Stromal cell of bone marrow (primary cell): ENCODE measurements at regions not wholly inside any gene's neighbourhood (a gene's known extent, or its start where the extent isn't known, plus 50 kb on each side); places are given as distances from the start of the nearest gene placed in this dataset.
"Not testable (repeated sequence)": the region's sequence is repeated elsewhere in the genome, so short reads cannot be mapped to it uniquely, and the experiment has no call there.

ENCODE experiments used
- DNase-seq: peaks from one replicate; pipeline ENCODE4 v3.0.0-alpha.2; 2012; ENCODE audit warnings: low read depth

DNA sequence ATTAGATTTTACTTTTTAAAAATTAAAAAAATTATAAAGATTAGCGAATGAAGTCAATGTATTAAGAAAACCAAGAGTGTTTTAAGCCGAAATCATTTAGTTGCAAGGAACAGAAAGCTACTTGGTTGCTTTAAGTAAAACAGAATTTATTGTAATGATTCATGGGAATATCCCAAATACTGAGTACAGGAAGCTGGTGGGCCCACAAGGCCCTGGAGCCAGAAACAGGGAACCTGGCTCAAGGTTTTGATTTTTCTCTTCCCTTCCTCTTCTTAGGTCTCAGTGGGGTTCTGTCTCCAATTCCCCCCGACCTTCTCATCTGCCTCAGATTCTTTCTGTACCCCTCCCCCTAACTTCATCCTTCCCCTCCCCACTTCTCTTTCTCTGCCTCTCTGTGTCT lies 229.0 kb downstream of the TLE3 start:
- no peak for DNase-seq

DNA sequence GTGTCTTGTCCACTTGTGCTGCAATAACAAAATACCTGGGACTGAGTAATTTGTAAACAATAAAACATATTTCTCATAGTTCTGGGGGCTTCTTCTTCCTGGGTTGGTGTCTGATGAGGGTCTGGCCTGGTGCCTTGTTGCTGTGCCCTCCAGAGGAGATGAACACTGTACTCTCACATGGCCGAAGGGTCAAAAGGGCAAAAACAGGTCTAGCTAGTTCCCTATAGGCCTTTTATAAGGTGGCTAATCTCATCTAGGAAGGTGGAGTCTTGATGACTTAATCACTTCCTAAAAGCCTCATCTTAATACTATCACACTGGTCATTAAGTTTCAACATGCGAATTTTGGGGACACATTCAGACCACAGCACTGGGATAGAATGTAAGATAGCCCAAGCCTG lies 228.4 kb downstream of the TLE3 start:
- no peak for DNase-seq

DNA sequence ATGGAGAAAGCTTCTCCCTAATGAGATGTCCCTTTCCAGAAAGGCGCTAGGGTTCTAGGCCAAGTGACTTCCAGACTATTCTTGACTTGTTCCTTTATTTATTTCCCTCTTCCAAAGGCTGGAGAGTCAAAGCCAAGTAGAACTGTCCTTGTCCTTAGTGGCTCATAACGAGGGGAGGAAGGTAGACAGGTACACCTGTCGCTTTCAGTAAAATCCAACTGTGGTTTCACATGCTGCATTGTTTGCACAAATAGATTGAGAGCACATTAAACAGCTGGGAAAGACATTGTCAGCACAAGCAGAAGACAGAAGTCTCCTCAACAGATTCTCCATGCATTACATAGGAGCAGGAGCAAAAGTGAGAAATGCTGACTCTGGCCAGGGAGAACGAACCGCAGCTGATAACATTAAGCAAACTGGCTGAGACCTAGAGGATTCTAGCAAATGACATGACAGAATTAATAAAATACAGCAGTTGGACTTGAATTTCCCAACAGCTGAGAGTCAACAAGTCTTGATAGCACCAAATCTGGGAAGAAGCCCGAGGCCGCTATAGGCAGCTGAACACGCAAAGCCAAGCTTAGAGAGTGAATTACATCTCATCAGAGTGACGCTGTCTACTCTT lies 227.7 kb downstream of the TLE3 start:
- DNase-seq: no peak

DNA sequence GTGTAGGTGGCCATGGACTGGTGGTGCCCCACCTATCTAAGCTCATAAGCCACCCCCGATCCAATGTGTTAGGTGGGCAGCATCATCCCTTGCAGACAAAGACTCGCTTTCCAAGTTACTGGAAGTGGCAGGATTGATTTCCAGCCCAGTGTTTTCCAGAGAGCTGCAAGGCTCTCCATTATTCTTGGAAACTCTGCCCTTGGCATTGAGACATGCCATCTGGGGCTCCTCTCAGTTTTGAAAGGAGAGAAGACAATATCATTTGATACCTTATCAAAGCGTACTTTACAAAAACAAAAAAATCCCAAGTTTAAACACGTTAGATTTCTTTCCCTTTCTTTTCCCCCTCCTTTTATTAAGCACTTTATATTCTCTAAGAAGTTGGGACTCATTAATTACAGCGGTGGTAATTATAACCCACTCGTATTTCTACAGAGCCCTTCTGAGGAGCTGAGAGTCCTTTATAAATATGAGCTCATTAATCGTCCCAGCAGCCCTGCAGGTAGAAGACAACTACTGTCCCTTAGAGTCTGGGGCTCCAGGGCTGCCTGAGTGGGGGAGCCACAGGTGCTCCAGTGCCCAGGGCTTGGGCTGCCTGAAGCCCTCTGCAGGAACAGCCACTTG lies 226.1 kb downstream of the TLE3 start:
- DNase-seq: no peak

DNA sequence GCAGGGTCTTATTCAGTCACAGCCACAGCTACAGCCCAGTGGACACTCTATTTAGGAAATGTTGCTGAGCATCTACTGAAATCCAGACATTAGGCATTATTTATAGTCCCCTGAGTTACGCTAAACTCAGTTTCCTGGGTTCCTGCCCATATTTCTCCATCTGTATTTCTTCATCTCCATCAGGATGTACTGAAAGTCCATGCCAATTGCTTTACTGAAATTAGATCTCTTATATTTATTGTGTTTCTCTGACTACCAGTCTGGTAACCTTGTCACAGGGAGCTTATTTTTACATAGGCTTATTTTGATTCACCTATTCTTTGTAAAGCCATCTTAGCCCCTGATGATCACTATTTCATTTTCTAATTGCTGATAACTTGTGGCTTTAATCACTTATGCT lies 223.9 kb downstream of the TLE3 start:
- no peak for DNase-seq

DNA sequence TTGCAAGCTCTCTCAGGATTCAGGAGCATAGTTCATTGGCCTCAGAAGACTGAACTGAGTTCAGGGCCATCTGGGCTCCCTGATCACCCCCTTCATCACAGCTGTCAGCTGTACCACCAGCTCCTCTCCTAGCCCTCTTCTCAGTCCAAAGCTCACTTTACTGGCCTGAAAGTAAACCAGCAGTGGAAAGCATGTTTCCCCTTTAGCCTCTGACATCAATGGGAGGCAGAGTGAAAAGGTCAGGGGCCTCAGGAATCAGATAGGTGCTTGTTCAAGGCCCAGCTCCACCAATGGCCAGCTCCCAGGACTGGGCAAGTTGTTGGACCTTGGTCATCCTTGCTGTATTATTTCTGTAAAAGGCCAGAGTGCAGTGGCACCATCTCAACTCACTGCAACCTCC lies 223.4 kb downstream of the TLE3 start:
- no peak for DNase-seq

DNA sequence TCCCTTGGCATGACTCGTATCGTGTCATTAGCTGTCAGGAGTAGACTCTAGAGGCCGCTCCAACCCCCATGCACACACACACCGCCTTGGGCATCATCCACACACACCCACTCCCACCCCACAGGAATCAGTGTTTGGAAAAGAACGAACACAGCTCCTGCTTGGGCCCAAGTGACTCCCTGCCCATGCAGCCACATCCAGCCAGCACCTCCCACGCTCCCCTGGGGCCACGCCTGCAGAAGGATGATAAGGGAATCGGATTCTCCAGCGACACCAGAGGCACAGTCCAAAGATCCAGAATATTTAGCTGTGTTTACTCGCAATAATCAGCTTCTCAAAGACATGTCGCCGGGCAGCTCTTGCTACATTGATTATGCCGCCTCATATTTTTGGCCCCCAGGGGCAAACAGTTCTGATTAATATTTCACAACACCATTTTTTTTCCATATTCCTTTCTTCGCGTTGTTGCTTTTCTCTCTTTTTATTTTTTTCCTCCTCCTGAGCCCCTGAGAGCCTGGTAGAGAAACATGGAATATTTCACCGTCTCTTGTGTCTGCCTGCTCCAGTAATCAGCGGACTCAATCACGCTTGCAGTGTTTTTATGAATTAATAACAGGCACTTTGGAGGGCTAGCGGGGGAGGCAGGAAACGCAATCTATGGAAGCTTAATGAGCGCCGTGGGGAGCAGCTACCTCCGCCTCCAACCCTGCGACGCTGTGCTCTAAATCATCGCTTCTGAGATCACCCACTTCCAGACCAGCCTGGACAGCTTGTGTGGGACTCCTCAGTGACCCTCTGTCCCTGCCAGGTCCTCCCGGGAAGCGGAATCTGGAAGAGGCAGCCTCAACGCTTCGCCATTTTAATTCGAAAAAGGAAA lies 221.4 kb downstream of the TLE3 start:
- no peak for DNase-seq

DNA sequence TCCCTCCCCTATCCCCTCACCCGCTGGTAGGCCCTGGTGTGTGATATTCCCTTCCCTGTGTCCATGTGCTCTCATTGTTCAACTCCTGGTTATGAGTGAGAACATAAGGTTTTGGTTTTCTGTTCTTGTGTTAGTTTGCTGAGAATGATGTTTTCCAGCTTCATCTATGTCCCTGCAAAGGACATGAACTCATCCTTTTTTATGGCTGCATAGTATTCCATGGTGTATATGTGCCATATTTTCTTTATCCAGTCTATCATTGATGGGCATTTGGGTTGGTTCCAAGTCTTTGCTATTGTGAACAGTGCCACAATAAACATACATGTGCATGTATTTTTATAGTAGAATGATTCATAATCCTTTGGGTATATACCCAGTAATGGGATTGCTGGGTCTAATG lies 217.8 kb downstream of the TLE3 start:
- DNase-seq: not testable (repeated sequence)

DNA sequence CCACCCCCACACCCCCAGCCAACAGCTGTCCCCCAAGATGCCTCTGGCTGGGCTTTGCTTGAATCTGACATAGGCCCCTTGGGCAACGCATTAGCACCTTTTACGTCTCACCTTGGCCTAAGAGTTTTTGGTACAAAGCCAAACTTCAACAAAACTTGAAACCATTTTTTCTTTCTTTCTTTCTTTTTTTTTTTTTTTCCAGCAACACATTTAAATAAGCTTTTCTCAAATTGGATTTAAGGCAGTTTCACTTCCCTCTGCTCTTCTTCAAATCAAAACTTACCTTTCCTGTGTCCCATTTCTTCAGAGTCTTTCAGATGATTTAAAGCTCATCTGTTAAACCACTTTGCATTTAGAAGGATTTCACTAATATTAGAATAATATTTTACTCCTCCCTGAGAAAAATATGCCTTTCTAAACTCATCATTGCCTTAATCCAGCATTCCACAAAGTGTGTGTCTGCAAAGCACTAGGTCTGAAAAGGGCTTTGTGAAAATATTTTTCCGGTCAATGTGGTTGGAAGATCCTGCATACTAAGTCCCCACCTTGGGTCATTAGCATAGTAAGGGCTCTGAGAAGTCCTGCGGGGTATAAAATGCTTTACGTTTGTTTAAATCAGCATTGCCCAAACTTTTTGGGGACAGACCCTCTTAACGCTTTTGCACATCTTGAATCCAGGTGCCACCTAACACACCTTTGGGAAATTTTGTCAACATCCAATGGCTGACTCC lies 217.0 kb downstream of the TLE3 start:
- no peak for DNase-seq

DNA sequence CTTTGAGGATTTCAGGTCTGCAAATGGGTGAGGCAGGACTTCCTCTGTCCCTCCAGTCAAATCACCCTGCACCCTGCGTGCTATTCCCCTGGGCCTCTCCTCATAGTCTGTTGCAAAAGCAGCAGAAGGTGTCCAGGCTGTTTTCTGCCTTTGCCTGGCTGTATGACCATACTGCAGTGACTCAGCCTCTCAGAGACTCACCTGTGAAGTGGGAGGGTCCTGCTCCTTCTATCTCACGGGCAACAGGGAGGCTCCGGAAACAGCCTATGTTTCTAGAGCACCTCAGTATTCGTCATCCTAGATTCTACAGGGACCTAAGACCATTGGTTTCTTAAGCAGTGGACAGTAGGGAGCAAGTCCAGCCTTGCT lies 216.4 kb downstream of the TLE3 start:
- no peak for DNase-seq

DNA sequence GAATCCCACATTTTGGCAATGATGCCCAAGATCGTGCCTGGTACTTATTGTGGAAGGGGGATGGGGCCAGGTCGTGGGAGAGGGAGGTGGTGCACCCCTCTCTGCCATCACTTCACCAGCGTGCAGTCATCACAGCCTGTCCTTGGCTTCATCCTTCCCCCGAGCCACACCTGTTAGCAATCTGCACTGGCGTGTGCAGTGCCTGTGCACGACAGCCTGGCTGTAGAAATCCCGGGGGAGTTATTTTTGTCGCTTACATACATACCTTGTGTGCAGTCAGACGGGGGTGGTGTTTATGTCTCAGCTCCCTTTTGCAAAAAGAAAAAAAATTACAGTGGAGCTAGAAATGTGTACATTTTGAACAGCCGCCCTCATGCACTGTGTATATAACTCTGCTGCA lies 216.0 kb downstream of the TLE3 start:
- DNase-seq: no peak

DNA sequence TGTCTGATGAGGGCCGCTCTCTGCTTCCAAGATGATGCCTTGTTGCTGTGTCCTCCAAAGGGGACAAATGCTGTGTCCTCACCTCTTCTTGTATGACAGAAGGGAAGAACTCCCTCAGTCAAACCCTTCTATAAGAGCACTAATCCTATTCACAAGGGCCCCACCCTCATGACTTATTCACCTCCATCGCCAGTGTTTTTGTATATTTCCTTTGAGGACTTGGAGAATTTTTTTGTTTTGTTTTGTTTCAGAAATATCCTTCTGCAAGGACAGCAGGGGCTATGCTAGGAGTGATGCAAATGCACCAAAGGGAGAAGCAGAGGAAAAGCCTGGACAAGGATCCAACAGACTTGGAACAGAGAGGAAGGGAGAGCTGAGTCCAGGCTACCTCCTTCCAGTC lies 214.4 kb downstream of the TLE3 start:
- no peak for DNase-seq

DNA sequence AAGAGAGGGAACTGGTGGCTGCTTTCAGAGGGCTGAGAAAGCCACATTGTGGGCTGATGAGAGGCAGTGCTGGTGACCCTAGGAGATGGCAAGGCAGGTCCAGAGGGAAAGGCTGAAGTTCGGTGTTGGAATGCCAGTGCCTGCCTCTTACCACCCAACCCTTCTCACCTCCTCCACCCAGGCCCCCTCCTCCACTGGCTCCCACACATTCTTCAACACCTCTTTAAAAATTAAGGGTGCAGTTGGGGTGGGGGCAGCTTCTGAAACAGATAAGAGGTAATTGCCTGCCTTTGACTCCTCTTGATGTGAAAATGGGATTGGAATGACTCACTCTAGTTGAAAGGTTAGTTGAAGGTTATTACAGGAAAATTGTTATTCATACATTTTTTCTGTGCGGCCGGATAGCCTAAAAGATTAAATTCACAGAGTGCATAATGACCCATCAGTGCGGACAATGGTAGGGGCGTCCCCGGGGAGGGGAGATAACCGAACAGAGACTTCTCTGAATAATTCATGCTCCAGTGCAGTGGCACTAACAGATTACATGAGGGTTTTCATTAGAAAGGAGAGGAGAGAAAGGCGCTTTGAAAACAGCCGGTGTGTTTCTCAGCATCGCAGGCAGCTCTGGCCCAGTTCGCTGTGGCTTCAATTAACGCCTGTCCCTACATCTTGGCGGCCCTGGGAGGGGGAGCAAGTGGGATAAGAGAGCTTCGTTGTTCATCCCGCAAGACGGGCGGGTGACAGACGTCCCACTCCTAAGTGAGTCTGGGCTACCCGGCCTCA lies 212.4 kb downstream of the TLE3 start:
- no peak for DNase-seq

DNA sequence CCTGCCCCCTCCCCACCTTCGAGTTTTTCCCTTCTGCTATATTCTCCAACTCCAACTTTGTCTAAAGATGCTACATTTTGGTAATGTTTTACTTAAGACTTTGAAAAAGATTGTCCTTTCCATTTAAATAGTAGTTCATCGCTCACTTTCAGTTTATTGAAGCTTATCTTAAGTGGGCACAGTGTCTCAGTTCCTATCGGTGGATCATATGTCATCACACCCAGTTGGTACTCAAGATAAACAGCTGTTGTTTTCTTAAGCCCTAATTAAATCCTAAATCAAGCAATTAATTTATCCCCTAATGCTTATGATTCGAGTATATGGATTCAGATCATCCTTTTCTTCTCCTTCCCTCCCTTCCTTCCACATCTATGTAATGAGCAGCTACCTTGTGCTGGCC lies 210.7 kb downstream of the TLE3 start:
- DNase-seq: no peak

DNA sequence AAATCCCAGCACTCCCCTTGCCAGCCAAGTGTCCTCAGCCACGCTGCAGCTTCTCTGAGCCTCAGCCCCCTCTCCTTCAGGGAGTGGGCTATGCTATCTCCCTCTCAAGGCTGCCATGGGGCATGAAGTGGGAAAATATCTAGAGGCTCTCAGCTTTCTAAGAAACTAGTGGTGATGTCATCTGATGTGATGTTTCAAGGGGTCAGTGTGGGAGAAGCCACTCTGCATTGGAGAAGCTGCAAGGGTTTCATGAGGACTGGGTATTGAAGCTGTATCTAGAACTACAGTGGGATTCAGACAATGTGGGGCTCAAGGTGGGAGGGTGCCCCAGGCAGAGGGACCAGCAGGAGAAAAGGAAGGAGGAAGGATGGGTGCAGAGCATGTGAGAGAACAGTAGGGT lies 210.2 kb downstream of the TLE3 start:
- no peak for DNase-seq

DNA sequence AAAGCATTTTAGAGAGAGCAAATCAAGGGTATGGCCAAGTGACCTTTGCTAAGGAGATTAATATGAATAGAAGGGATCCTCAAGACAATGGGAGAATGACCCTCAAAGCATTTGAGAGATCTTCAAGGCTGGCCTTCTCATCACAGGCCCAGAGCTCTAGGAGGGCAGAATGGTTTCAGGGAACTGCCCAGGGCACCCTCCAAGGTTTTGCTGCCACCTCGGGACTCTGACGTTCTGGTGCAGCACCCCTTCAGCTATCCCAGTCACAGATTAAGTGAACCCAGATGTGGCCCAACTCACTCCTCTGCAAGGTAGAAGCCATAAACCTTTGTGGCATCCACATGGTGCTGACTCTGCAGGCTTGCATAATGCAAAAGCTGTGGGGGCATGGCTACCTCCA lies 209.3 kb downstream of the TLE3 start:
- DNase-seq: no peak

DNA sequence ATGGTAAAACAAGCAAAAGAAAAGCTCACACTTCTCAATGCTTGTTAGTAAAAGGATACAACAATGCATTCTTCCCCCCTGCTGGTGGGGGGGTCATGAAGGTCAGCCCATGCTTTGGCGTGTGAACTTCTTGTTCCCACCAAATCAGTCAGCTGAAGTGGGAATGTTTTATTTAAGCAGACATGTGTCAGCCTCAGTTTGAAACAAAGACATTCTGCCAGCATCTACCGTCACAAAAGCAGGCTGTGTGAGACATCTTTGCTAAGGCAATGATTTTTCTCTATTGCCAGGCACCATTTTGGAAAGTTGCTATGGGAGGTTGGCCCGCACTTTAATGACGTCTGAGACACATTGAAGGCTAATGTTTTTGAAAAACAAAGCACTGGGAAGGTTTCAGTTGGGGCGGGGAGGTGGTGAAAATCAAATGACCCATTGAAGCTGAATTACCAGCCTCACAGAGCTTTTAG lies 206.6 kb downstream of the TLE3 start:
- no peak for DNase-seq

DNA sequence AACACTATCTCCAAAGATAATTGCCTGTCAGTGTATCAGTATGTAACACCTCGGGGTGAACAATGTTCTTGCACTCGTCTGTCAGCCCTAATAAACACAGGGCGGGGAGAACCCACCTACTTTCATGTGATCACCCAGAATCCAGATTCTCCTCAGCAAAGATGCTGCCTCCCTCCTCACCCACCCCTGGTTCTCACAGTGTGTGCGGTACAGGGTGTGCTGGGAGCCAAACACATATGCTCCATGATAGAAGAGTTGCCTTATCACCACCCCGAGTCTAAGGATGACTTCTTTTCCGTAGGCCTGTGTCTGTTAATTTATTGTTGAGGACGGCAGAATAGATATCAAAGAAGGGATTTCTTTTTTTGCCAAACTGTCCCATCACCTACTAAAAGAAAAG lies 206.1 kb downstream of the TLE3 start:
- DNase-seq: no peak

DNA sequence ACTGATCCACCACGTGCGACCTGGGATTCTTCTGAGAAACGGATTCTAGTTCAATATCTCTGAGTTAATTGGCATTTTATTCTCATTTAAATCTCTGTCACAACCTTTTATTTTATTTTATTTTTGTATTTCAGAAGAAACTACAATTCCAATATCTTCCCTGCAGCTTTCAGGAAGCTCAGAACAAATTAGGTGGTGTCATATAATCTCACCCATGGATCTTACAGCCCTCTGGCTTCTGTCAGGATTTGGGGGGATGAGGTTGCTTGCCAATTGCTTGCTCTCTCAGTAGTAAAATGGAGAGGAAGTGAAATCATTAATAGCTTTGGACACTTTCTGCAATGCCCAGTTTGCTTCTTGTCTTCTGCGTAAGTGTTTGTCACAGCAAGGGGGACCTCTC lies 205.4 kb downstream of the TLE3 start:
- DNase-seq: no peak

DNA sequence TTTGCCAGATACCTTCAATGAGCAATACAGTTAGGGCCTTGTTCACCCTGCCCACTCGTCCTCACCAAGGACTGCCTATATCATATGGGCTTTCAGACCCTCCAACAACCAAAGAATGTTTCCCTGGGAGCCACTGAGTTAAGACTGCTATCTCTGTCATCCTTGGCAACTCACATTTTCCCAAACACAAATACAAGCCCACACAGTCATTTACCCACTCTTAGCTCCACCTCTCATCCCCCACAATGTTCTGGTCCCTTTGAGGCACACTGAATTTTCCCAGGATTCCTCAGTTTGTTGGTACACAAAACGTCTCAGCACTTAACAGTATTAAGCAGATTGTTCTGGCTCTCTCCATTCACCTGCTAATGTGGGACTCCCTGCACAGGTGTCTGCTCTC lies 204.6 kb downstream of the TLE3 start:
- no peak for DNase-seq

DNA sequence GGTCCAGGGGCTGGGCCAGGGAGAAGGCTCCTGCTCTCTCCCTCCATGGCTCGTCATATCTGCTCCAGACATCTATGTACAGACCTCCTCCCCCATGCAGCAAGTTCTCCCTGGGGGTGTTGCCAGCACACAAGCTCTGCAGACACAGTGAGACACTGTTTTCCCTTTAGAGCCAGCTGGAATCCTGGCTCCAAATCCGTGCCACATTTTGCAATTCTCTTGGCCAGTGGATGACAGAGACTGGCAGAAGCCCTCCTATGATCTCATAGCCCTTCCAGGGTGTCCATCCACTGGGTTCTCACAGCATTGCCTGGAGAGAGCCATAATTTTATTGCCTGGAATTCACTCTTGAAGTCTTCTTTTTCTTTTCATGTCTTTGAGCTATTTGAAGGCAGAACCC lies 203.9 kb downstream of the TLE3 start:
- DNase-seq: peak; percentile 71

DNA sequence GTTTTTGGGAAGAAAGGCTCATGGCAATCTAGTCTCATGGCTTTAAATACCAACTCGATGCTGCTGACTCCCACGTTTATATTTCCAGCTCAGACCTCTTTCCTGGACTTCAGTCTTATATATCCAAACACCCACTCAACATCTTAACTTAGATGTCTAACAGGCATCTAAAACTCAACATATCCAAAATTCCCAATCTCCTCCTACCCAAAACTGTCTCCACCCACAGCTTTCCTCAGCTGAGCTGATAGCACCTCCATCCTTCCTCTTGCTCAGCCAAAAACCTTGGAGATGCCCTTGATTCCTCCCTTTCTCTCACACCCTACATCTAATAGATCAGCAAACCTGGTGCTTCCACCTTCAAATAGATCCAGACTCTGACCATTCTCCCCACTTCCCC lies 202.5 kb downstream of the TLE3 start:
- DNase-seq: no peak
